ENCODE measurements at regions not wholly inside any gene's neighbourhood (a gene's known extent, or its start where the extent isn't known, plus 50 kb on each side); places are given as distances from the start of the nearest gene placed in this dataset.

DNA sequence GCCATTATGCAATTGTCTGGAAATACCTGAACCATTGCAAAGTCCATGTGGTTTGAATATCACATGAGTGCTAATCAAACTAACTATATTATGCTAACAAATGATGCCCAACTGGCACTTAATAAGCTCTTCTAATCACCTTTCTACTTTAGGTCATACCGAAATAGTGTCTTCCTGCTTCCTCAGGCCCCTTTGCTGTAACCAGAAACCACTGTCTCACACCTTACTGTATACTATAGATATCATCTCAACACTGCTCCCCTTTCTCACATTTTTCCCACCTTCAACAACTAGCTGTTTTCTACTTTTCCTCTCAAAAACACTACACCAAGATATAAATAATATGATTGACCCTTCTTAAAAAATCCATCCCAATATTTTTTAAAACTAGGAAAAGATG lies 633.9 kb downstream of the BCL11A start:
- TF ChIP-seq CTCF (IDR thresholded peaks at IDR 0.05; ENCODE audit: borderline replicate concordance, extremely low read depth, low read length, poor library complexity, severe bottlenecking) (no peak), EZH2 (IDR thresholded peaks at IDR 0.05; ENCODE audit: borderline replicate concordance, low read depth, low read length, severe bottlenecking) (no peak)
